ENCODE measurements at regions not wholly inside any gene's neighbourhood (a gene's known extent, or its start where the extent isn't known, plus 50 kb on each side); places are given as distances from the start of the nearest gene placed in this dataset.
"Not testable (repeated sequence)": the region's sequence is repeated elsewhere in the genome, so short reads cannot be mapped to it uniquely, and the experiment has no call there.

GRCh38 chr2:90322982-90323381 lies 1631.5 kb downstream of the RPIA start:
- H3K9me2 ChIP-seq (ENCODE audit: low read depth, low read length); H3K4me3 ChIP-seq (ENCODE audit: low read depth, low read length, poor library complexity, severe bottlenecking); H3K79me2 ChIP-seq (ENCODE audit: insufficient read depth, low read length); H3F3A ChIP-seq (ENCODE audit: insufficient read depth, low read length); H3K4me2 ChIP-seq (ENCODE audit: low read length); H3K36me3 ChIP-seq (ENCODE audit: insufficient read depth, low read length); H3K9me3 ChIP-seq (ENCODE audit: low read length); H4K20me1 ChIP-seq (ENCODE audit: insufficient read depth, low read length); H3K9ac ChIP-seq (ENCODE audit: low read length); H3K4me1 ChIP-seq (ENCODE audit: insufficient read depth, low read length, severe bottlenecking); H2AFZ ChIP-seq (ENCODE audit: low read length); H3K27ac ChIP-seq (ENCODE audit: low read depth, low read length, poor library complexity, severe bottlenecking); H3K27me3 ChIP-seq (ENCODE audit: insufficient read depth, low read length): not testable (repeated sequence)

GRCh38 chr2:90323612-90324558 lies 1632.4 kb downstream of the RPIA start:
- not testable (repeated sequence) for H3F3A ChIP-seq (ENCODE audit: insufficient read depth, low read length); H3K27ac ChIP-seq (ENCODE audit: low read depth, low read length, poor library complexity, severe bottlenecking); H4K20me1 ChIP-seq (ENCODE audit: insufficient read depth, low read length); H3K4me2 ChIP-seq (ENCODE audit: low read length); H3K36me3 ChIP-seq (ENCODE audit: insufficient read depth, low read length); H3K27me3 ChIP-seq (ENCODE audit: insufficient read depth, low read length); H3K9me3 ChIP-seq (ENCODE audit: low read length); H3K4me1 ChIP-seq (ENCODE audit: insufficient read depth, low read length, severe bottlenecking); H2AFZ ChIP-seq (ENCODE audit: low read length); H3K79me2 ChIP-seq (ENCODE audit: insufficient read depth, low read length); H3K9me2 ChIP-seq (ENCODE audit: low read depth, low read length); H3K9ac ChIP-seq (ENCODE audit: low read length)
- peak overlapping the region; percentile 45 for H3K4me3 ChIP-seq (ENCODE audit: low read depth, low read length, poor library complexity, severe bottlenecking)

DNA sequence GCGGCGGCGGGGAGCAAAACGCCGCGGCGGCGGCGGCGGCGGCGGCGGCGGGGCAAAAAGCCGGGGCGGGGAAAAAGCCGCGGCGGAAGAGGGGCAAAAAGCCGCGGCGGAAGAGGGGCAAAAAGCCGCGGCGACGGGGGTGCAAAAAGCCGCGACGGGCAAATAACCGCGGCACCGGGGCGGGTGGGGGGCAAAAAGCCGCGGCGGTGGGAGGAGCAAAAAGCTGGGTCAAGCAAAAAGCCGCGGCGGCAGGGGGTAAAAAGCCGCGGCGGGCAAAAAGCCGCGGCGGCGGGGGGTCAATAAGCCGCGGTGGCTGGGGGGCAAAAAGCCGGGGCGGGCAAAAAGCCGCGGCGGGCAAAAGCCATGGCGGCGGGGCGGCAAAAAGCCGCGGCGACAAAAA lies 1633.2 kb downstream of the RPIA start:
- H3F3A ChIP-seq (ENCODE audit: insufficient read depth, low read length); H3K9me2 ChIP-seq (ENCODE audit: low read depth, low read length); H4K20me1 ChIP-seq (ENCODE audit: insufficient read depth, low read length); H3K27ac ChIP-seq (ENCODE audit: low read depth, low read length, poor library complexity, severe bottlenecking); H3K36me3 ChIP-seq (ENCODE audit: insufficient read depth, low read length); H3K4me2 ChIP-seq (ENCODE audit: low read length); H3K4me3 ChIP-seq (ENCODE audit: low read depth, low read length, poor library complexity, severe bottlenecking); H3K4me1 ChIP-seq (ENCODE audit: insufficient read depth, low read length, severe bottlenecking); H2AFZ ChIP-seq (ENCODE audit: low read length); H3K9me3 ChIP-seq (ENCODE audit: low read length); H3K9ac ChIP-seq (ENCODE audit: low read length); H3K27me3 ChIP-seq (ENCODE audit: insufficient read depth, low read length); H3K79me2 ChIP-seq (ENCODE audit: insufficient read depth, low read length): not testable (repeated sequence)

DNA sequence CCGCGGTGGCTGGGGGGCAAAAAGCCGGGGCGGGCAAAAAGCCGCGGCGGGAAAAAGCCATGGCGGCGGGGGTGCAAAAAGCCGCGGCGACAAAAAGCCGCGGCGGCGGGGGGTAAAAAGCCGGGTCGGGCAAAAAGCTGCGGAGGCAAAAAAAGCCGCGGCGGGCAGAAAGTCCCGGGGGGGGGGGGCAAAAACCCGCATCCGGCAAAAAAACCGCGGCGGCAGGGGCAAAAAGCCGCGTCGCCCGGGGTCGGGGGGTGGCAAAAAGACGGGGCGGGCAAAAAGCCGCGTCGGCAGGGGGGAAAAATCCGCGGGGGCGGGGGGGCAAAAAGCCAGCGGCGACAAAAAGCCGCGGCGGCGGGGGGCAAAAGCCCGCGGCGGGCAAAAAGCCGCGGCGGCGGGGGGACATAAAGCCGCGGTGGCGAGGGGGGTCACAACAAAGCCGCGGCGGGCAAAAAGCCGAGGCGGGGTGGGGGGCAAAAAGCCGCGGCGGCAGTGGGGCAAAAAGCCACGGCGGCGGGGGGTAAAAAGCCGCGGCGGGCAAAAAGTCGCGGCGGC lies 1634.4 kb downstream of the RPIA start:
- H3K27ac ChIP-seq (ENCODE audit: low read depth, low read length, poor library complexity, severe bottlenecking); H4K20me1 ChIP-seq (ENCODE audit: insufficient read depth, low read length); H3K9me3 ChIP-seq (ENCODE audit: low read length); H3K9ac ChIP-seq (ENCODE audit: low read length); H3F3A ChIP-seq (ENCODE audit: insufficient read depth, low read length); H3K9me2 ChIP-seq (ENCODE audit: low read depth, low read length); H3K4me3 ChIP-seq (ENCODE audit: low read depth, low read length, poor library complexity, severe bottlenecking); H3K36me3 ChIP-seq (ENCODE audit: insufficient read depth, low read length); H2AFZ ChIP-seq (ENCODE audit: low read length); H3K4me1 ChIP-seq (ENCODE audit: insufficient read depth, low read length, severe bottlenecking); H3K4me2 ChIP-seq (ENCODE audit: low read length); H3K27me3 ChIP-seq (ENCODE audit: insufficient read depth, low read length); H3K79me2 ChIP-seq (ENCODE audit: insufficient read depth, low read length): not testable (repeated sequence)

GRCh38 chr2:90355546-90355945 lies 1664.1 kb downstream of the RPIA start:
- not testable (repeated sequence) for H4K20me1 ChIP-seq (ENCODE audit: insufficient read depth, low read length); H3K9me3 ChIP-seq (ENCODE audit: low read length); H3K36me3 ChIP-seq (ENCODE audit: insufficient read depth, low read length); H3K4me2 ChIP-seq (ENCODE audit: low read length); H3K4me3 ChIP-seq (ENCODE audit: low read depth, low read length, poor library complexity, severe bottlenecking); H3F3A ChIP-seq (ENCODE audit: insufficient read depth, low read length); H3K9me2 ChIP-seq (ENCODE audit: low read depth, low read length); H3K9ac ChIP-seq (ENCODE audit: low read length); H2AFZ ChIP-seq (ENCODE audit: low read length); H3K4me1 ChIP-seq (ENCODE audit: insufficient read depth, low read length, severe bottlenecking); H3K27ac ChIP-seq (ENCODE audit: low read depth, low read length, poor library complexity, severe bottlenecking); H3K79me2 ChIP-seq (ENCODE audit: insufficient read depth, low read length); H3K27me3 ChIP-seq (ENCODE audit: insufficient read depth, low read length)

DNA sequence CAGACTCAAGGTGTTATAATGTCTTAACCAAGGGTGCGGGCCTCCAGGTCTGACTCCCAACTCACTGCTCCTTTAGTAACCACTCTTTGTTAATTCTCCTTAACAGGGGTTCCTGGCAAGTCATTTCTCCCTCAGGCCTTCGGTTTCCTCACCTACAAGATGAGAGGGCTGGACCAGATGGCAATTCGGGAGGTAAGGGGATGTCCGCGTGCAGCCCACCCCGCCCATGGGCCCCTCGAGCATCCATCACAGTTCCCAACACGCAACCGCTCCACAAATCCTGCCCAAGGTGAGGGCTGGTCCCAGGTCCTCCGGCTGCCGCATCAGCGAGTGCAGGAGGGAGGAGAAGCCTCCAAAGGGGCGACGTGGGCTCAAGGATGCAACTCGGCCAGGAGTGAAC lies 1667.9 kb downstream of the RPIA start:
- H3K79me2 ChIP-seq (ENCODE audit: insufficient read depth, low read length); H3K36me3 ChIP-seq (ENCODE audit: insufficient read depth, low read length); H4K20me1 ChIP-seq (ENCODE audit: insufficient read depth, low read length); H3K9ac ChIP-seq (ENCODE audit: low read length); H3K27me3 ChIP-seq (ENCODE audit: insufficient read depth, low read length); H3K9me3 ChIP-seq (ENCODE audit: low read length); H3K4me3 ChIP-seq (ENCODE audit: low read depth, low read length, poor library complexity, severe bottlenecking); H3K9me2 ChIP-seq (ENCODE audit: low read depth, low read length); H3K27ac ChIP-seq (ENCODE audit: low read depth, low read length, poor library complexity, severe bottlenecking); H3K4me2 ChIP-seq (ENCODE audit: low read length); H3K4me1 ChIP-seq (ENCODE audit: insufficient read depth, low read length, severe bottlenecking); H2AFZ ChIP-seq (ENCODE audit: low read length); H3F3A ChIP-seq (ENCODE audit: insufficient read depth, low read length): not testable (repeated sequence)

DNA sequence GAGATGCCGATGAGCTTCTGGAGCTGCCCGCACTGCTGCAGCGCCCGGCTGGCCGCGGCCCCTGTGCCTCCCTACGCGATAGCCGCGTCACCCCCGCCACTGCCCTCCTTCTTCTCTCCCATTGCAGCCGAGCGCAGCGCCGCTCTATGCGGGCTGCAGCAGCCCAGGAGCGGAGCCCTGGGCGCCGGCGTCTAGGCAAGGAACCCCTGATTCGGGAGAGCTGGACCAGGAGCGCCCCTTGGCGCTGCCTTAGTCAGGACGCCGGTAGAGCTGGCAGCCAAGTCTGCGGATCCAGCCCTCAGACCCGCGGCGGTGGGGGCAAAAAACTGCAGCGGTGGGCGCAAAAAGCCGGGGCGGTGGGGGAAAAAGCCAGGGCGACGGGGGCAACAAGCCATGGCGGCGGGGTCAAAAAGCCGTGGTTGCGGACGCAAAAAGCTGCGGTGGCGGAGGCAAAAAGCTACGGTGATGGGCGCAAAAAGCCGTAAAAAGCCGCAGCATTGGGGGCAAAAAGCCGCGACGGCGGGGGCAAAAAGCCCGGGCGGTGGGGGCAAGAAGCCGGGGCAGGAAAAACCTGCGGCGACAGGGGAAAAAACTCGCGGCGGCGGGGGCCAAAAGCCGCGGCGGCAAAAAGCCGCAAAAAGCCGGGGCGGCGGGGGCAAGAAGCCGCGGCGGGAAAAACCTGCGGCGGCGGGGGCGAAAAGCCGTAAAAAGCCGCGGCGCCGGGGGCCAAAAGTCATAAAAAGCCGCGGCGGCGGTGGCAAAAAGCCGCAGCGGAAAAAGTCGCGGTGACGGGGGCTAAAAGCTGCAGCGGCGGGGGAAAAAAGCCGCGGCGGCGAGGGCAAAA lies 1668.6 kb downstream of the RPIA start:
- not testable (repeated sequence) for H3K4me3 ChIP-seq (ENCODE audit: low read depth, low read length, poor library complexity, severe bottlenecking); H3K4me2 ChIP-seq (ENCODE audit: low read length)

More for the DNA sequence above, 1668.6 kb downstream of the RPIA start:
- not testable (repeated sequence) for H3K4me1 ChIP-seq (ENCODE audit: insufficient read depth, low read length, severe bottlenecking); H3K9me2 ChIP-seq (ENCODE audit: low read depth, low read length); H3K79me2 ChIP-seq (ENCODE audit: insufficient read depth, low read length); H3K9ac ChIP-seq (ENCODE audit: low read length); H3K9me3 ChIP-seq (ENCODE audit: low read length); H3K27me3 ChIP-seq (ENCODE audit: insufficient read depth, low read length); H3K27ac ChIP-seq (ENCODE audit: low read depth, low read length, poor library complexity, severe bottlenecking); H2AFZ ChIP-seq (ENCODE audit: low read length); H4K20me1 ChIP-seq (ENCODE audit: insufficient read depth, low read length); H3F3A ChIP-seq (ENCODE audit: insufficient read depth, low read length); H3K36me3 ChIP-seq (ENCODE audit: insufficient read depth, low read length)
